T-helper 17 cell (primary cell): ENCODE measurements at regions not wholly inside any gene's neighbourhood (a gene's known extent, or its start where the extent isn't known, plus 50 kb on each side); places are given as distances from the start of the nearest gene placed in this dataset.
"Not testable (repeated sequence)": the region's sequence is repeated elsewhere in the genome, so short reads cannot be mapped to it uniquely, and the experiment has no call there.

Source experiments
- ATAC-seq: fragments of 150-1000 bp; cut with Tn5 transposase; 2 replicates; pipeline ENCODE4 v1.10.0; 2021; ENCODE audit warnings: mild to moderate bottlenecking, moderate library complexity
- DNase-seq, 3 donors: peaks; one replicate each; pipeline versions ENCODE4 v3.0.0 to v3.0.0-alpha.2; 2020 to 2021
- H3K9me3 ChIP-seq: one replicate; pipeline ENCODE4 v1.7.0; 2013; ENCODE audit warnings: low read length, mild to moderate bottlenecking; ENCODE audit not compliant: control insufficient read depth, poor library complexity, severe bottlenecking
- H3K27ac Mint-ChIP-seq: one replicate; pipeline ENCODE4 v1.8.0; 2022; ENCODE audit warnings: mild to moderate bottlenecking, moderate library complexity, mixed read lengths
- H3K27me3 Mint-ChIP-seq: one replicate; pipeline ENCODE4 v1.8.0; 2022; ENCODE audit warnings: mixed read lengths
- H3K36me3 Mint-ChIP-seq: one replicate; pipeline ENCODE4 v1.8.0; 2022; ENCODE audit warnings: low read depth, mixed read lengths
- H3K4me1 Mint-ChIP-seq: one replicate; pipeline ENCODE4 v1.8.0; 2022; ENCODE audit warnings: mild to moderate bottlenecking, mixed read lengths
- H3K4me3 Mint-ChIP-seq: one replicate; pipeline ENCODE4 v1.8.0; 2022; ENCODE audit warnings: mild to moderate bottlenecking, moderate library complexity, mixed read lengths

DNA sequence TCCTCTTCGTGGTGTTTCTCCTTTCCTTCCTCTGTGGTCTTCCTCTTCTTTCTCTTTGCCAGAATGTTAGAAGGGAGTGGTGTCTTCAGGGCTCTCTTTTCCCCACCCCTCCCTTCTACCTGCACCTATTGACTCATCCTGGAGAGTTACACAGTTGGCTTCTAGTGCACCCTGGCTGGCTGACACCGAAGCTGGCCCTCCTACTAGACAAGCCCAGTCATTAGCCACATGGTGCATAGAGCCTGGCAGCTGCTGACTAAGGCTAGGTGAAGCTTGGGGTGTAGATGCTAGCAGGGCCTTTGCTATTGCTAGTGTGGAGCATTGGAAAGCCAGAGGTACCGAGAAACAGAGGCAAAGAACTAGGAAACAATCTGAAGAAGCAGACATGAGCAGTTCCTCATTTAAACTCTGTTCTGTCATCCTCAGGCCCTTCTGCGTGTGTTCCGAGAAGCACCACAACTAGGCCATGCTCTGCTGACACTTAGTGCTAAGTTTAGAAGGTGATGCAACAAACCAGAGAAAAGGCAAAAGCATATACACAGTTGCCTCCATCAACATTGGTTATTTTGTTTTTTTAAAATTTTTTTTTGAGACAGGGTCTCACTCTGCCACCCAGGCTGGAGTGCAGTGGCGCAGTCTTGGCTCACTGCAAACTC lies 213.9 kb downstream of the BAMBI start:
- H3K9me3 ChIP-seq: no peaks in the 10 kb centered on the region
- Mint-ChIP-seq H3K4me3 (no peak overlapping the region), H3K27ac (no peak overlapping the region), H3K36me3 (no peaks in the 10 kb centered on the region), H3K27me3 (no peaks in the 10 kb centered on the region), H3K4me1 (no peaks in the 10 kb centered on the region)
- ATAC-seq (no peak), DNase-seq (no peak)

DNA sequence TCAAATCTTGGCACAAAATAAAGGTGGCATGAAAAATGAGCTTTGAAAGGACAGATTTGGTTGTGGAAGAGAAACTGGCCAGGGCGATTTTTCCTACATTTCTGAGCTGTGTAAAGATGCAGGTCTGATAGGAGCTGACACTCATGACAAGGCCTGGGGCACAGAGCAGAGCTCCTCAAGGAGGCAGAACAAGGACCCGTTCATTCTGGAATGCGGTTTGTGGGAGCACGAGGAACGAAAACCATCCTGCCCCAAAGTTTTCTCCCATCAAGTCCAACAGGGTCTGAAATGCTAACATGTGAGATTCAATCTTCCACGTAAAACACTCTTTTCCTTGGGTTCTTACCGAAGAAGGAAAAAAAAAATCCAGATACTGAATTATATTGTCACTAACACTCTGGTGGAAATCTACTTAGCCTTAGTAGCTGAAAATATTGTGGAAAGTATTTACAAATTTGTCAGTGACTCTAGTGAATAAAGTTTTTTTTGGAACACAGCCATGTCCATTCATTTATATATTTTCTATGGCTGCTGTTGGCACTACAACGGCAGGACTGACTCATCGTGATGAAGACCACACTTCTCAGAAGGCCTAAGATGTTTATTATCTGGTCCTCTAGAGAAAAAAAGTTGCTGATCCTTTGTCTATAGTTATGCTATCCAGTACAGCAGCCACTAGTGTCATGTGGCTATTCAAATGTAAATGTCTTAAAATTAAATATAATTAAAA lies 215.7 kb downstream of the BAMBI start:
- Mint-ChIP-seq H3K27me3 (no peaks in the 10 kb centered on the region), H3K27ac (no peak overlapping the region), H3K4me1 (no peaks in the 10 kb centered on the region), H3K36me3 (no peaks in the 10 kb centered on the region), H3K4me3 (no peak overlapping the region)
- no peak for ATAC-seq
- no peaks in the 10 kb centered on the region for H3K9me3 ChIP-seq
- no peak for DNase-seq

DNA sequence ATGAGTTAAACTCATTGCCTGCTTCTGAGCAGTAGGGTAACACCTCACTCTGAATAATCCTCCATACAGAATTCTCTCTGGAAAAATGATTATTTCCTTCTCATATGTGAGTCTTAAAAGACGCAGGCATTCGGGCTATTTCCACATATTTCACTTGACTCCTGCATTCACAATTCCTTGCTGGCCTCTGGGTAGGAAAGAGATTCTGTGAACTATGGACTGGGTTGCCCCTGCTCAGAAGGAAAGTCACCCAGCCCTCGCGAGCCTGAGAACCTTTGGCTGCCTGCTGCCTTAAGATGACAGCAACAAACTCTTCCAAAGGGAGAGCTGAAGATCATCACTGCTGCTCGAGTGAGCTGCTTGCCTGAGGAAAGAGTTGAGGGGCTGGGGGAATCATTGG lies 216.8 kb downstream of the BAMBI start:
- no peak overlapping the region for H3K4me3 Mint-ChIP-seq
- H3K36me3 Mint-ChIP-seq: no peaks in the 10 kb centered on the region
- H3K9me3 ChIP-seq: no peaks in the 10 kb centered on the region
- DNase-seq (no peak), ATAC-seq (no peak)
- no peaks in the 10 kb centered on the region for H3K27me3 Mint-ChIP-seq
- no peaks in the 10 kb centered on the region for H3K4me1 Mint-ChIP-seq
- H3K27ac Mint-ChIP-seq: no peak overlapping the region

DNA sequence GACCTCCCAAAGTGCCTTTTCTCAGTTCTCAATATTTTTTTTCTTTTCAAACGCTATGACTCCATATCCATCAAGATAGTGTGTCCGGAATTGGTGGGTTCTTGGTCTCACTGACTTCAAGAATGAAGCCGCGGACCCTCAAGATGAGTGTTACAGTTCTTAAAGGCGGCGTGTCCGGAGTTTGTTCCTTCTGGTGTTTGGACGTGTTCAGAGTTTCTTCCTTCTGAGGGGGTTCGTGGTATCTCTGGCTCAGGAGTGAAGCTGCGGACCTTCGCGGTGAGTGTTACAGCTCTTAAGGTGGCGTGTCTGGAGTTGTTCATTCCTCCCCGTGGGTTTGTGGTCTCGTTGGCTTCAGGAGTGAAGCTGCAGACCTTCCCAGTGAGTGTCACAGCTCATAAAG lies 218.3 kb downstream of the BAMBI start:
- DNase-seq, H3K27me3 Mint-ChIP-seq, ATAC-seq, H3K9me3 ChIP-seq, H3K36me3 Mint-ChIP-seq, H3K4me1 Mint-ChIP-seq, H3K4me3 Mint-ChIP-seq, H3K27ac Mint-ChIP-seq: not testable (repeated sequence)

DNA sequence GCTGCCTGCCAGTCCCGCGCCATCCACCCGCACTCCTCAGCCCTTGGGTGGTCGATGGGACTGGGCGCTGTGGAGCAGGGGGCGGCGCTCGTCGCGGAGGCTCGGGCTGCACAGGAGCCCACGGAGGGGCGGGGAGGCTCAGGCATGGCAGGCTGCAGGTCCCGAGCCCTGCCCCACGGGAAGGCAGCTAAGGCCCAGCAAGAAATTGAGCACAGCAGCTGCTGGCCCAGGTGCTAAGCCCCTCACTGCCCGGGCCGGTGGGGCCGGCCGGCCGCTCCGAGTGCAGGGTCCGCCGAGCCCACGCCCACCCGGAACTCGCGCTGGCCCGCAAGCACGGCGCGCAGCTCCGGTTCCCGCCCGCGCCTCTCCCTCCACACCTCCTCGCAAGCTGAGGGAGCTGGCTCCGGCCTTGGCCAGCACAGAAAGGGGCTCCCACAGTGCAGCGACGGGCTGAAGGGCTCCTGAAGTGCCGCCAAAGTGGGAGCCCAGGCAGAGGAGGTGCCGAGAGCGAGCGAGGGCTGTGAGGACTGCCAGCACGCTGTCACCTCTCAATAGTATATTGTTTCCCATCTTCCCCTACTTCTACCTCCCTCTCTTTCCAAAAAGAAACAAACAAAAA lies 219.6 kb downstream of the BAMBI start:
- not testable (repeated sequence) for H3K27ac Mint-ChIP-seq, H3K27me3 Mint-ChIP-seq, H3K36me3 Mint-ChIP-seq, DNase-seq, H3K9me3 ChIP-seq, ATAC-seq, H3K4me1 Mint-ChIP-seq, H3K4me3 Mint-ChIP-seq

DNA sequence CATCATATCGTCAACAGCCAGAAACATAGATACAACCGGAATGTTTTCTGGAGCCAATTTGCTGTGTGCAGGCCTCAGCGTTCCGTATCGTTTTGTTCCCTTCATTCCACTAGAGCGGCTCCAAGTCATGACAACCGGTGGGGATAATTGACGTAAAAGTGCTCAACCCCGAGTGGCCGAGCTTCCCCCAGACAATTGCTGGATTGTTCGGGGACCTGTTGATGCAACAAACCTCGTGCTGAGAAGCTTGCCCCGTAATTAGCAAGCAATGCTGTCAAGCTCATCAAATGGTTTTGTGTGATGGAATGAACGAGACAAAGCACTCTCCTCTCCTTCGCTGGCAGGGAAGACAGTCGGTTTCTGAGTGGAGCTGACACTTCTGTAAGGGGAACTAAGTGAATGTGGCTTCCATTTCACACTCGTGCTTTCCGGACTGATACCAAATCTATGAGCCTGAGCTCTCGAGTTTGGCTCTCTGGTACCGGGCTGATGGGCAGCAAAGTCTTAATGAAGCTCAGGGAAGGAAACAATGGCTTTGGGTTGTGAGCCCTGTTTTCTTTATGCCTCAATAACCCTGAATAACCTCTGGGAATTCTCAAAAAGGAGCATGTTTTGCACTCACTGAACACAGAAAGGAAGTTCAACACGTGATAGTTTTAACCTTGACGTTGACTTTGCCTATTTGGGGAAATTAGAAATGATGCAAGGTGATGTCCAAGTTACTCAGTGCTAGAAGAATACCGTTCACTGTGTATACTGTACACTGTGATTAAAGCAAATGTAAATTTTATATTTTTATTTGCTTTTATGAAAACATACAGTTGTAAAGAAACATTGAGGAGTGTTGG lies 220.5 kb downstream of the BAMBI start:
- DNase-seq: no peak
- no peak overlapping the region for H3K4me3 Mint-ChIP-seq
- no peak for ATAC-seq
- no peaks in the 10 kb centered on the region for H3K36me3 Mint-ChIP-seq
- H3K9me3 ChIP-seq: no peaks in the 10 kb centered on the region
- H3K27me3 Mint-ChIP-seq: no peaks in the 10 kb centered on the region
- H3K4me1 Mint-ChIP-seq: no peaks in the 10 kb centered on the region
- no peak overlapping the region for H3K27ac Mint-ChIP-seq

DNA sequence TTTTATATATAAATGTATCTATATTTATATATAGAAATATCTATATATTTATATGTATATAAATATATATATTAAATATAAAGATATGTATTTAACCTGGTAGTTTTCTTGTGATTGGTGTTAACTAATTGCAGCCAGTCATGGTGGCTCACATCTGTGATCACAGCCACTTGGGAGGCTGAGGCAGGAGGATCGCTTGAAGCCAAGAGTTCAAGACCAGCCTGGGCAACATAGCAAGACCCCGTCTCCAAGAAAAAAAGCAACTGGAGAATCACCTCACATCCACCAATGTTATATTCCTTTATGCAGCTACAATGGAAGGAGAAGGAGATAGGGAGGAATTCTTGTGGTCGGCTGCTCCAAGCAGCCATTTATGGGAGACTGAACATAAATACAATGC lies 224.9 kb downstream of the BAMBI start:
- DNase-seq: no peak
- Mint-ChIP-seq H3K4me1 (no peaks in the 10 kb centered on the region), H3K36me3 (no peaks in the 10 kb centered on the region)

DNA sequence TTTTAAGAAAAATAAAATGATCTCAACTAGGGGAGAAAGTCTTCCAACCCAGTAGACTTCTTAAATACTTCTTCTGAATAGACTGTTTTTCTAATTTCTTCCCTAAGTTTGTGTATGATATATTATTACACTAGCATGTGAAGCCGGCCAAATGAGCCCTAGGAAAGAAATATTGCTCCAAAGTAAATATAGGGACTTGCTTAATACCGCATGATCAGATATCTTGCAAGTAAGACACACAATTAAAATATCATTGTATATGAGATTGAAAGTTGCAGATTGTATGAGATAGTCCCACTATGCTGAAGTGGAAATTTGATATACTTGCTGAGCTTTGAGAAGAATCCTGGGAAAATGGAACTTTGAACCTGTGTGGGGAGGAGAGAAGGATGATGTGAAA lies 225.7 kb downstream of the BAMBI start:
- DNase-seq (no peak), ATAC-seq (no peak)
- no peaks in the 10 kb centered on the region for H3K27me3 Mint-ChIP-seq
- H3K27ac Mint-ChIP-seq: no peak overlapping the region
- no peak overlapping the region for H3K4me3 Mint-ChIP-seq
- no peaks in the 10 kb centered on the region for H3K9me3 ChIP-seq
- no peaks in the 10 kb centered on the region for H3K36me3 Mint-ChIP-seq
- no peaks in the 10 kb centered on the region for H3K4me1 Mint-ChIP-seq

More for the DNA sequence above, 224.9 kb downstream of the BAMBI start:
- no peaks in the 10 kb centered on the region for H3K9me3 ChIP-seq
- no peak for ATAC-seq
- H3K4me3 Mint-ChIP-seq: no peak overlapping the region
- no peak overlapping the region for H3K27ac Mint-ChIP-seq
- no peaks in the 10 kb centered on the region for H3K27me3 Mint-ChIP-seq

DNA sequence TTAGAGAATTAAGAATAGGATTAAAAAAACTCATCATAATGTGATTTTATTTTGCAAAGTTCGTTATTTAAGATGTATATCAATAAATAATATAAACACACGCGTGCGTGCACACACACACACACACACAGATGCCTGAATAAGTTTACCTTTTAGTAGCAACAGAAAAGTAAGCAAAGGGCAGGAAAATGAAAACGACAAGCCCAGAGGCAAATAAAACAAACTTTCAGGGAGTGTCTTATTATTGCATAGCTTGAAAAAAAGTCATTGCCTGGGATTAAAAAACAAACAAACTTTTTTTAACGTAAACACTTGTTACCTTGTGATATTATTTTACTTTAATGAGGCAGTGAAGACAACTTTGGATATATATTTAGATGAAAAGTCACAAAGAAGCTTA lies 226.4 kb downstream of the BAMBI start:
- Mint-ChIP-seq H3K4me3 (no peak overlapping the region), H3K4me1 (no peaks in the 10 kb centered on the region), H3K27me3 (no peaks in the 10 kb centered on the region), H3K36me3 (no peaks in the 10 kb centered on the region), H3K27ac (no peak overlapping the region)
- DNase-seq (no peak), ATAC-seq (no peak)
- H3K9me3 ChIP-seq: no peaks in the 10 kb centered on the region

DNA sequence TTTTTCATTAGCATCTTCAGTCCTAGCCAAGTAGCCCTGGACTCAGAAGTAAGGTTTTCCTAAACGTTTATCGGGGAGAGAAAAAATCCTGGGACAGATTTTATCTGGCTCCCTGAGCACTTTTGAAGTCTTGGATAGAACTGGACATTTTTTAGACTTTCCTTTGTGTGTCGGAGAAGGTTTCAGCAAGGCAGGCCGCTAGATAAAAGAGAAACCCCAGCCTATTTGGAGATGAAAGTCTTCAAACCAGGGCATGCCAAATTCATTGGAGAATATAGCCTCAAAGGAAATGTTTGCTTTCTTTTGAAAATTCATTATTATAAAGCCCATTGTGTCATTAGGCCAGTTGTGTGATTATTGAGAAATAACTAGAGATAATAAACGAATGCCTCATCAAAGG lies 228.1 kb downstream of the BAMBI start:
- DNase-seq (no peak), ATAC-seq (no peak)
- Mint-ChIP-seq H3K27ac (no peak overlapping the region), H3K4me1 (no peaks in the 10 kb centered on the region), H3K36me3 (no peaks in the 10 kb centered on the region), H3K27me3 (no peaks in the 10 kb centered on the region), H3K4me3 (no peak overlapping the region)
- H3K9me3 ChIP-seq: no peaks in the 10 kb centered on the region

DNA sequence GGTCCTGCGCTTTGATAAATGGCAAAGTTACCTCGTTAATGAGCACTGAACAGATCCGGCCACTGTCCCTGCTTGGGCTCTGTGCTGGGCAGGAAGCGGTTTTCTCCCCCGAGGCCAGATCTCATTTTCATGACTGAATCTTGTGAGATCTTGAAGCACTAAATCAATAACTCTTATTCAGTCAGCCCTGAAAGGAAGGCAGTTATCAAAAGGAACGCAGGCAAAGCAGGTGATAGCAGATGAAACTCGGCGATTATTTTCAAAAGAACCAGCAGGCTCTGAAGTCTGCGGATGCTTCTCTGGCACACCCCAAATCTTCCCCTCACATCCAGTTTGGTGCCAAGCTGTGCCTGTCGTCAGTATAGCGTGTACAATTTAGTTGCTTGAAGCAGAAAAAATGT lies 228.7 kb downstream of the BAMBI start:
- Mint-ChIP-seq H3K36me3 (no peaks in the 10 kb centered on the region), H3K4me1 (no peaks in the 10 kb centered on the region), H3K4me3 (no peak overlapping the region), H3K27me3 (no peaks in the 10 kb centered on the region), H3K27ac (no peak overlapping the region)
- DNase-seq (no peak), ATAC-seq (no peak)
- H3K9me3 ChIP-seq: no peaks in the 10 kb centered on the region

DNA sequence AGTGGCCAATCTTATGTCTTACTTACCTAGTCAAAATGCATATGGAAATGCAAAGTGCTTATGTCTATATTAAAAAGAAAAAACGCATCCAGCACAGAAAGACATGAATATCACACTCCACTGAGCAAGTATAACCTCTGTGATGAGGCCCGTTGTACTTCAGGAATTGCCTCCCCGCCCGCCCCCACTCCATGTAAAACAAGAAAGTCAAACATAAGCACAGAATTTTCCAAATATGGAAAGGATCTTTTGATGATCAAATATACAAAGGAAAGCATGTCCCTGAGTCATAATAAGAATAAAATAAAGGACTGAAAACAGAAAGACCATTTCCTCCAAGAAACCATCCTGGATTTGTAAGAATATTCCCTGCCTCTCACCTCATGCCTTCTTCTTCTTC lies 229.1 kb downstream of the BAMBI start:
- no peaks in the 10 kb centered on the region for H3K9me3 ChIP-seq
- Mint-ChIP-seq H3K4me1 (no peaks in the 10 kb centered on the region), H3K4me3 (no peak overlapping the region), H3K27me3 (no peaks in the 10 kb centered on the region), H3K36me3 (no peaks in the 10 kb centered on the region), H3K27ac (no peak overlapping the region)
- no peak for ATAC-seq
- DNase-seq: no peak

DNA sequence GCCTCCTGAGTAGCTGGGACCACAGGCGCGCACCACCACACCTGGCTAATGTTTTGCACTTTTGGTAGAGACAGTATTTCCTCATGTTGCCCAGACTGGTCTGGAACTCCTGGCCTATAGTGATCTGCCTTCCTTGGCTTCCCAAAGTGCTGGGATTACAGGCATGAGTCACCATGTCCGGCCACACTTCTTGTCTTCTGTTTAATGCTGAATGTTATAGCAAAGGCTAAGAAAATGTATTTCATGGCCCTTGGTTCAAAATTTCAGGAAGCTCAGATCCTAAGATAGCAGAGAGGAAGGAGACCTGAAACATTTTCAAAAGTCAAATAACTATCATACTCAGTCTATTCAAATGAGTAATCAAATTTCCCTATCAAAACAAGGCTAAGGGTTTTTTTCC lies 229.6 kb downstream of the BAMBI start:
- no peak for ATAC-seq
- Mint-ChIP-seq H3K27ac (no peak overlapping the region), H3K4me3 (no peak overlapping the region), H3K4me1 (no peaks in the 10 kb centered on the region), H3K27me3 (no peaks in the 10 kb centered on the region), H3K36me3 (no peaks in the 10 kb centered on the region)
- DNase-seq: no peak
- no peaks in the 10 kb centered on the region for H3K9me3 ChIP-seq
